H1 (cell line): ENCODE measurements at regions not wholly inside any gene's neighbourhood (a gene's known extent, or its start where the extent isn't known, plus 50 kb on each side); places are given as distances from the start of the nearest gene placed in this dataset.

ENCODE experiments used
- CEBPB ChIP-seq: IDR thresholded peaks from 2 replicates; pipeline ENCODE4 v1.6.1; 2012; ENCODE audit warnings: low read depth, low read length
- CHD7 ChIP-seq: fragments of 300-600 bp; sonication (generic); IDR thresholded peaks from 2 replicates; pipeline ENCODE4 v1.7.1; 2012; ENCODE audit warnings: low read length, moderate library complexity, mild to moderate bottlenecking, inconsistent platforms; ENCODE audit not compliant: insufficient replicate concordance
- GTF2F1 ChIP-seq: IDR thresholded peaks from 2 replicates; pipeline ENCODE4 v1.6.1; 2012; ENCODE audit warnings: low read depth, low read length, improper control_type of control experiment, borderline replicate concordance
- KDM4A ChIP-seq: IDR thresholded peaks from one replicate; pipeline ENCODE4 v1.7.1; 2012; ENCODE audit warnings: low read depth, mild to moderate bottlenecking, moderate library complexity, low read length, inconsistent platforms; ENCODE audit not compliant: severe bottlenecking
- NANOG ChIP-seq: IDR thresholded peaks from 2 replicates; pipeline ENCODE4 v1.6.1; 2011; ENCODE audit warnings: low read length, low read depth, mild to moderate bottlenecking, inconsistent platforms; ENCODE audit not compliant: insufficient read depth, poor library complexity, severe bottlenecking
- POLR2A ChIP-seq, 2 experiments: IDR thresholded peaks; 1 replicate in 1 of 2; 2 replicates in 1 of 2; pipeline ENCODE4 v1.6.1; 2011; ENCODE audit warnings: low read depth in 2 of 2, low read length in 2 of 2, mild to moderate bottlenecking in 2 of 2; ENCODE audit errors: control extremely low read depth in 1 of 2
- RAD21 ChIP-seq, 2 experiments: IDR thresholded peaks in 1 of 2; conservative IDR thresholded peaks in 1 of 2; 2 replicates each; pipeline ENCODE4 v1.6.1; 2011; ENCODE audit warnings: low read depth in 2 of 2, low read length in 2 of 2, improper control_type of control experiment in 1 of 2, inconsistent platforms in 1 of 2, mild to moderate bottlenecking in 1 of 2, moderate library complexity in 1 of 2
- SIRT6 ChIP-seq: IDR thresholded peaks from one replicate; pipeline ENCODE4 v1.7.1; 2012; ENCODE audit warnings: low read length, inconsistent platforms
- SRF ChIP-seq: IDR thresholded peaks from 2 replicates; pipeline ENCODE4 v1.6.1; 2011; ENCODE audit warnings: mild to moderate bottlenecking, low read depth, low read length, moderate library complexity
- SUZ12 ChIP-seq: fragments of 200-600 bp; sonication (generic); IDR thresholded peaks from 2 replicates; pipeline ENCODE4 v1.6.1; 2012; ENCODE audit warnings: mild to moderate bottlenecking, inconsistent platforms, low read length, moderate library complexity, mixed read lengths
- TF ChIP-seq, protein P1 (sequence below): IDR thresholded peaks from 2 replicates; pipeline ENCODE4 v1.6.1; 2012; ENCODE audit warnings: inconsistent platforms

- TF ChIP-seq CHD7 (no peak), CEBPB (no peak), SRF (no peak), POLR2A (IDR thresholded peaks at IDR 0.05; ENCODE audit: control extremely low read depth in 1 of 2, low read depth in 2 of 2, low read length in 2 of 2) (no peak), SUZ12 (no peak), SIRT6 (no peak), NANOG (no peak), KDM4A (no peak), RAD21 (IDR thresholded peaks at IDR 0.05 in 1 of 2, conservative IDR thresholded peaks at IDR 0.05 in 1 of 2; ENCODE audit: low read depth in 2 of 2, low read length in 2 of 2) (no peak), GTF2F1 (no peak)
- TF ChIP-seq, protein P1, sequence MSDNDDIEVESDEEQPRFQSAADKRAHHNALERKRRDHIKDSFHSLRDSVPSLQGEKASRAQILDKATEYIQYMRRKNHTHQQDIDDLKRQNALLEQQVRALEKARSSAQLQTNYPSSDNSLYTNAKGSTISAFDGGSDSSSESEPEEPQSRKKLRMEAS: no peak
Measured at GRCh38 chr2:67841711-67842110, 221.1 kb downstream of the C1D start (continued).
